Nephron progenitor cell (in vitro differentiated cells): ENCODE measurements at regions not wholly inside any gene's neighbourhood (a gene's known extent, or its start where the extent isn't known, plus 50 kb on each side); places are given as distances from the start of the nearest gene placed in this dataset.

Experiments
- DNase-seq: peaks from one replicate; pipeline ENCODE4 v3.0.0; 2021
- H3K27ac Mint-ChIP-seq: 2 replicates; pipeline ENCODE4 v1.8.0; 2021; ENCODE audit warnings: mild to moderate bottlenecking, moderate library complexity, mixed read lengths
- H3K27me3 Mint-ChIP-seq: 2 replicates; pipeline ENCODE4 v1.8.0; 2021; ENCODE audit warnings: mild to moderate bottlenecking, low read depth, mixed read lengths; ENCODE audit not compliant: poor library complexity
- H3K36me3 Mint-ChIP-seq: 2 replicates; pipeline ENCODE4 v1.8.0; 2021; ENCODE audit warnings: low read depth, mixed read lengths
- H3K4me1 Mint-ChIP-seq: 2 replicates; pipeline ENCODE4 v1.8.0; 2021; ENCODE audit warnings: mixed read lengths
- H3K4me3 Mint-ChIP-seq: 2 replicates; pipeline ENCODE4 v1.8.0; 2021; ENCODE audit warnings: mild to moderate bottlenecking, moderate library complexity, mixed read lengths
- H3K9me3 Mint-ChIP-seq: 2 replicates; pipeline ENCODE4 v1.8.0; 2021; ENCODE audit warnings: mild to moderate bottlenecking, moderate library complexity, mixed read lengths
- TF ChIP-seq, protein P1 (sequence below): fragments of 200-600 bp; sonication (generic); IDR thresholded peaks from 2 replicates; pipeline ENCODE4 v1.5.0; 2021; ENCODE audit warnings: antibody characterized with exemption

DNA sequence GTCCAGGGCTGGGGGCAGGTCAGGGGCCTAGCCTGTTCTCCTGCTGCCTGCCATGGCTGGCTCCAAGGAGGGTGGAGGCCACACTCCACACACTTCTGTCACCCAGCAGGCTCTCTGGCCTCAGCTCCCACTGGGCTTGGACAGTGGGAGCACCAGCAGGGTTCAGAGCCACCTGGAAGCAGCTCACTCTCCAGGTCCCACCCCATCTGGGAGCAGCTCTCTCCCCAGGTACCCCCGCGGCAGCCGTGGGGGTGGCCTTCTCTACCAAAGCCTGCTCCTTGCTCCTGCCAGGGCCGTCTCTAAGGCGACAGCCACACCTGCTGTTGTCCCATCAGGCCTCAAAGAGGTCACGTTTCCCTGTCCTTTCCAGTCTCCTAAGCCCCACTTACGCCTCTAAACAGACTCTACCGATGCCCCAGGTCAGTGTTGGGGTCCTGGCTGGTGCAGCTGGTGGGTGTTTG, 142.5 kb upstream of the RET start:
- no peak for DNase-seq
- Mint-ChIP-seq H3K27me3 (peaks cover 85% of the 10 kb centered on the region), H3K36me3 (no peaks in the 10 kb centered on the region), H3K9me3 (no peaks in the 10 kb centered on the region), H3K4me1 (peaks cover 33% of the 10 kb centered on the region), H3K27ac (no peak overlapping the region), H3K4me3 (no peak overlapping the region)
- TF ChIP-seq, protein P1, sequence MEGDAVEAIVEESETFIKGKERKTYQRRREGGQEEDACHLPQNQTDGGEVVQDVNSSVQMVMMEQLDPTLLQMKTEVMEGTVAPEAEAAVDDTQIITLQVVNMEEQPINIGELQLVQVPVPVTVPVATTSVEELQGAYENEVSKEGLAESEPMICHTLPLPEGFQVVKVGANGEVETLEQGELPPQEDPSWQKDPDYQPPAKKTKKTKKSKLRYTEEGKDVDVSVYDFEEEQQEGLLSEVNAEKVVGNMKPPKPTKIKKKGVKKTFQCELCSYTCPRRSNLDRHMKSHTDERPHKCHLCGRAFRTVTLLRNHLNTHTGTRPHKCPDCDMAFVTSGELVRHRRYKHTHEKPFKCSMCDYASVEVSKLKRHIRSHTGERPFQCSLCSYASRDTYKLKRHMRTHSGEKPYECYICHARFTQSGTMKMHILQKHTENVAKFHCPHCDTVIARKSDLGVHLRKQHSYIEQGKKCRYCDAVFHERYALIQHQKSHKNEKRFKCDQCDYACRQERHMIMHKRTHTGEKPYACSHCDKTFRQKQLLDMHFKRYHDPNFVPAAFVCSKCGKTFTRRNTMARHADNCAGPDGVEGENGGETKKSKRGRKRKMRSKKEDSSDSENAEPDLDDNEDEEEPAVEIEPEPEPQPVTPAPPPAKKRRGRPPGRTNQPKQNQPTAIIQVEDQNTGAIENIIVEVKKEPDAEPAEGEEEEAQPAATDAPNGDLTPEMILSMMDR: no peak

DNA sequence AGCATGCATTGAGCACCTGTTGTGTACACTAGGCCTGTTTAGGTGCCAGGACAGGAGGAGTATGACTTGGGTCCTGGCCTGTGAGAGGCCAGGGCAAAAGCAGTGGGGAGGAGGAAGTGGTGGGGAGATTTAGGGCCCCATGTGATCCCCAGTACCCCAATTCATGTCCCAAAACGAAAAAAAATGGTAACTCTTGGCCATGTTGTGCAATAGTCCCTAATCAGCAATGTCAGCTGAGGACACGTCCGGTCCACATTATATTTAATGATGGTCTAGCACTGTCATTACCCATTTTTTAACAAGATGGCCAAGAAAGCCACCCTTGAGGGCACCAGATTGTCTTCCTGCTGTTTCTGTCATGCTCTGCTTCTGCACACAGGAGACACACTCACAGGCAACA, 142.0 kb upstream of the RET start:
- H3K27ac Mint-ChIP-seq: no peak overlapping the region

DNA sequence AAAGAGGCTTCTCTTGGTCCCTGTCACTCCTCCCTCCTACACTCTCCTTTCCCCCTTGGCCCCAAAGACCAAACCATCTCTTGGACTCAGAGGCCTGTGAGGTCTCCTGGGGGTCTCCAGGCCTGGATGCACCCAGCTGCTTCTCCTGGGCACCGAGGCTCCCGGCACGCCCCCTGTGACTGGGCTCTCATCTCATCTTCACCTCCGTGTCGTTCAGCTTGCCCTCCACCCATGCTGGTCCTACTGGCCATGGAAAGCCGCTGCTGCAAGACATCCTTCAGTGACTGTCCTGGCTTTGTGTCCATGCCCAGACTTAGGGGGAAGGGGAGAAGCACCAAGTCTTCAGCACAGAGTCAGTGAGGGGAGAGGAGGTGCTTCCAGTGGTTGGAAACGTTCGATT, 141.4 kb upstream of the RET start:
- H3K9me3 Mint-ChIP-seq: no peaks in the 10 kb centered on the region
- H3K27me3 Mint-ChIP-seq: peaks cover 74% of the 10 kb centered on the region
- no peak overlapping the region for H3K27ac Mint-ChIP-seq
- no peak for DNase-seq
- no peaks in the 10 kb centered on the region for H3K36me3 Mint-ChIP-seq
- H3K4me3 Mint-ChIP-seq: no peak overlapping the region
- H3K4me1 Mint-ChIP-seq: peaks cover 34% of the 10 kb centered on the region
- TF ChIP-seq, protein P1: no peak

More for the DNA sequence above, 142.0 kb upstream of the RET start:
- Mint-ChIP-seq H3K9me3 (no peaks in the 10 kb centered on the region), H3K36me3 (no peaks in the 10 kb centered on the region), H3K27me3 (peaks cover 80% of the 10 kb centered on the region), H3K4me3 (no peak overlapping the region), H3K4me1 (peaks cover 33% of the 10 kb centered on the region)
- no peak for DNase-seq
- TF ChIP-seq, protein P1: no peak

DNA sequence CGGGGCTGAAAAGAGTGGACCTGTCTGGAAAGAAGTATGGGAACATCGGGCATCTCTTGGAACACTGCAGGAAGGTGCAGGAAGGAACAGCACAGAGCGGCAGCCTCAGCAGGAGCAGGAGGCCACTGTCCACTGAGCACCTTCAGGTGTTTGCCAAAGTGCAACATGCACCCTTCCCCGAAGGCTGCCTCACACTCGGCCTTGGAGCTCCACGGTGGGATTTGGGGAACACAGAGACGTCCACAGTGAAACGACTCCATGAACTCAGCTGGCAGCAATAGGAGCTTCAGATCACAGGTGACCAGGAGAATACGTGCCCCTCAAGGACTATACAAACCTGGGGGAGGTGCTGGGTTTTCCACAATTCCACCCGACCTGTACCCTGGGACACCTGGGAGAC, 140.3 kb upstream of the RET start:
- H3K4me1 Mint-ChIP-seq: peaks cover 39% of the 10 kb centered on the region
- peaks cover 64% of the 10 kb centered on the region for H3K27me3 Mint-ChIP-seq
- H3K36me3 Mint-ChIP-seq: no peaks in the 10 kb centered on the region
- H3K9me3 Mint-ChIP-seq: no peaks in the 10 kb centered on the region
- DNase-seq: no peak
- TF ChIP-seq, protein P1: no peak
- H3K27ac Mint-ChIP-seq: no peak overlapping the region
- H3K4me3 Mint-ChIP-seq: no peak overlapping the region

DNA sequence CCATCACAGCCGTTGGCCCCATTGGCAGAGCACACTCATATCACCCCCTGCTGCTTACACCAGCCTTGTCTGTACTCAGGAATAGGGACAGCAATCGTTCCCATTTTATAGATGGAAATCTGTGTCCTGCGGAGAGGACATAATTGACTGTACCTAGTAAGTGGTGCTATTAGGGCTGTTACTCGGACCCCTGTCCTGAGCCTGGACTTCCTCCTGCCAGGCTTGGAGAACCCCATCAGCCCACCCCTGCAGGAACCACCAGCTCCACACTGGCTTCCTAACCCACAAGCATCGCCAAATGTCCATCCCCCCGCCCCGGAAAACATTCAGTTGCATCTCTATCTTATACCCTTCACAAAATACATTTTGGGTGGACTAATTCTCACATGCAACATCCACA, 139.8 kb upstream of the RET start:
- H3K9me3 Mint-ChIP-seq: no peaks in the 10 kb centered on the region
- no peak overlapping the region for H3K27ac Mint-ChIP-seq
- no peak for DNase-seq
- H3K4me3 Mint-ChIP-seq: no peak overlapping the region
- no peaks in the 10 kb centered on the region for H3K36me3 Mint-ChIP-seq
- TF ChIP-seq, protein P1: no peak
- peaks cover 60% of the 10 kb centered on the region for H3K27me3 Mint-ChIP-seq
- H3K4me1 Mint-ChIP-seq: peaks cover 37% of the 10 kb centered on the region

DNA sequence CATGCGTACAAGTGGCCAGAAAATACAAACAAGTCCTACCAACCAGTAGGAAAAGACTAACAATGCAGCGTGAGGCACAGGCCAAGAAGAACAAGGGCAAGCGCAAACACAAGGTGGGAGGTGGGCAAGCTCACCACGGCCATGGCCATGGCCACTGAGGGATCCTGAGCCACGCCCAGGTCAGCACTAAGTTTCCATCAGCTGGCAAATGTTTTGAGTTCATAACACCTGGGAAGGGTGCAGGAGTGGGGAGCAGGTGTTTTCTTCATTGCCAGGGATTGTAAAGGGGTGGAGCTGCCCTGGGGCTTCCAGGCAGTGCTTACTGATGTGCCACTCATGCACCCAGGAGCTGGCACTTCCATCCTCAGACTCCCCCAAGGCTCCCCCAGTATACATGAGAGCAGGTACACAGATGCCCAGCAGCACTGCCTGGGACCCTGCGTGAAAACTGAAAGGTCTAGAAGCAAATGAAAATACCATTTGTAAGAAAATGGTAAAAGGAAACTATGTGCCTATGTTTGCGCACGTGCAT, 139.2 kb upstream of the RET start:
- Mint-ChIP-seq H3K36me3 (no peaks in the 10 kb centered on the region), H3K27me3 (peaks cover 53% of the 10 kb centered on the region), H3K9me3 (no peaks in the 10 kb centered on the region), H3K4me3 (no peak overlapping the region), H3K27ac (no peak overlapping the region), H3K4me1 (peaks cover 32% of the 10 kb centered on the region)
- DNase-seq: no peak
- TF ChIP-seq, protein P1: no peak
